GM10248 (cell line): ENCODE measurements at regions not wholly inside any gene's neighbourhood (a gene's known extent, or its start where the extent isn't known, plus 50 kb on each side); places are given as distances from the start of the nearest gene placed in this dataset.

Source experiments
- CTCF ChIA-PET: fragments of 300-600 bp; sonication (Branson Sonifier 250); formaldehyde crosslinking; extraction: SDS; loops from one replicate; lab custom pipeline; 2021; ENCODE audit warnings: antibody characterized with exemption; lab: Yijun Ruan, JAX
- POLR2A ChIA-PET: fragments of 350-650 bp; sonication (Branson Sonifier 250); formaldehyde crosslinking; extraction: SDS; loops from one replicate; lab custom pipeline; 2020; ENCODE audit warnings: antibody characterized with exemption; lab: Yijun Ruan, JAX
- DNase-seq: peaks from one replicate; pipeline ENCODE4 v3.0.0; 2012; ENCODE audit errors: extremely low spot score
- TF ChIP-seq, protein P1 (sequence below): IDR thresholded peaks from 2 replicates; pipeline ENCODE4 v1.5.1; 2012; ENCODE audit warnings: mild to moderate bottlenecking, low read depth; ENCODE audit errors: extremely low read depth, missing control alignments, control extremely low read depth

DNA sequence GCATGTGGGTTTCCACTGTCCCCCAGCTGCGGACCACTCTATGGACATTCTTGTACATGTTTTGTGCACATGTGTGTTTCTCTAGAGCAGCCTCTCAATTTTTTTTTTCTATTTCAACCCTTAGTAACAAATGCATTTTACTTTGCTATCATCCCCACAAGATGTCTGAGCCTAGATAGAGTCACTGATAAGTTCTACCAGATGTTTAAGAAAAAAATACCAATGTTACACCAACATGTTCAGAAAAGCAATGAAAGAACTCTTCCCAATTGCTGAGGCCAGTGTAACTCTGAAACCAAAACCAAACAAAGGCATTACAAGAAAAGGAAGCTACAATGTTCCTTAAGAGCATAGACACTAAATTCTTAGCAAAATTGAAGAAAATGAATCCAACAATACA, 218.5 kb downstream of the CXCL12 start:
- TF ChIP-seq, protein P1, sequence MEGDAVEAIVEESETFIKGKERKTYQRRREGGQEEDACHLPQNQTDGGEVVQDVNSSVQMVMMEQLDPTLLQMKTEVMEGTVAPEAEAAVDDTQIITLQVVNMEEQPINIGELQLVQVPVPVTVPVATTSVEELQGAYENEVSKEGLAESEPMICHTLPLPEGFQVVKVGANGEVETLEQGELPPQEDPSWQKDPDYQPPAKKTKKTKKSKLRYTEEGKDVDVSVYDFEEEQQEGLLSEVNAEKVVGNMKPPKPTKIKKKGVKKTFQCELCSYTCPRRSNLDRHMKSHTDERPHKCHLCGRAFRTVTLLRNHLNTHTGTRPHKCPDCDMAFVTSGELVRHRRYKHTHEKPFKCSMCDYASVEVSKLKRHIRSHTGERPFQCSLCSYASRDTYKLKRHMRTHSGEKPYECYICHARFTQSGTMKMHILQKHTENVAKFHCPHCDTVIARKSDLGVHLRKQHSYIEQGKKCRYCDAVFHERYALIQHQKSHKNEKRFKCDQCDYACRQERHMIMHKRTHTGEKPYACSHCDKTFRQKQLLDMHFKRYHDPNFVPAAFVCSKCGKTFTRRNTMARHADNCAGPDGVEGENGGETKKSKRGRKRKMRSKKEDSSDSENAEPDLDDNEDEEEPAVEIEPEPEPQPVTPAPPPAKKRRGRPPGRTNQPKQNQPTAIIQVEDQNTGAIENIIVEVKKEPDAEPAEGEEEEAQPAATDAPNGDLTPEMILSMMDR = no peak
- no peak for DNase-seq
- POLR2A ChIA-PET = no interaction called here
- CTCF ChIA-PET = no interaction called here

DNA sequence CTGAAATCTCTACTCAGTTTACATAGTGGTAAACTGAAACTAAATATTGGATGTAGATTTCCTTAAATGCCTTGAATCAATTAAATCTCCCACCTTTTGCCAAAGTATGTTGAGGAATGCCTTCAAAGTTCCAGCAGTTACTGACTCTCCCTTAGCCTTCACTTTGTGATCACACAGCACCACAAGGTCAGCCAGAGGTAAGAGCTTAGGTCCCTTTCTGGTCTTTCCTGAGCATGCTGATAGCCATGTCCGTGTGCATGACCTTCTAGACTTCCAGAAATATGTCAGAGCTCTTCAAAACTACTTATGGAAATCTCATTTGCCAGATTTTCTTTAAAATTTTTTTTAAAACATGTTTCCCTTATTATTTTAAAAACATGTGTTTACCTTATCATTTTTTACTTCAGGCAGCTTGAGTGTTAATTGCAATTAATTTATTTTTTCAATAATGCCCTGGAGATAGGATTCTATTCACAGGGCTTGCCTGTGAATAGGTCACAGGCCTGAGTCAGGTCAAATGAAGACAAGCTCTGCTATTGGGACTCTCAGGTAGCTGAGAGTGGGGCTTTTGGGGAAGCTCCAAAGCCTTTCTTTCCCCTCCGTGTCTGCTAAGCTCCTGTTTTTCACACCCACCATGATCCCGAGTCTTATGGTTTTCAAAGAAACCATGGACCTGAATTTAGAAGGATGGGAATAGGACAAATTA, 220.5 kb downstream of the CXCL12 start:
- ChIA-PET POLR2A (no interaction called here), CTCF (interaction anchor here (1.2 kb wide), 2 partner anchors 9 to 19 kb away, joined by 3 read pairs; no protein-coding TSS in a partner anchor)
- DNase-seq = no peak
- TF ChIP-seq, protein P1 = no peak

DNA sequence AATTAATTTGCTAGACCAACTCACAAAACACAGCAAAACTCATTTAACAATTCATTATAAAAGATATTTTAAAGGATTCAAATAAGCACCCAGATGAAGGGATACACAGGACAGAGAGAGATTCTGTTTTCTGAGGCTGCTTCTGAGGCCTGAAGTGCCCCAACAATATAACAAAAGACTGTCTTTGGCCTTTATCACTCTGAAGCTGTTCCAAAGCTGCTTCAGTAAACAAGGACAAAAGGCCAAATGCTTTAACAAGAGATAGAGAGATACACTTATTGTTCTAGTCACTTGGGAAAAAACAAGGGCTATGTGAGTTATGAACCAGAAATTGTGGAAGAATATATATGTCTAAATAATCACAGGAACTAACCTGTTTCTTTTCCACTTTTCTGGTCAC, 223.7 kb downstream of the CXCL12 start:
- ChIA-PET POLR2A (no interaction called here), CTCF (no interaction called here)
- TF ChIP-seq, protein P1 = no peak
- DNase-seq = no peak

DNA sequence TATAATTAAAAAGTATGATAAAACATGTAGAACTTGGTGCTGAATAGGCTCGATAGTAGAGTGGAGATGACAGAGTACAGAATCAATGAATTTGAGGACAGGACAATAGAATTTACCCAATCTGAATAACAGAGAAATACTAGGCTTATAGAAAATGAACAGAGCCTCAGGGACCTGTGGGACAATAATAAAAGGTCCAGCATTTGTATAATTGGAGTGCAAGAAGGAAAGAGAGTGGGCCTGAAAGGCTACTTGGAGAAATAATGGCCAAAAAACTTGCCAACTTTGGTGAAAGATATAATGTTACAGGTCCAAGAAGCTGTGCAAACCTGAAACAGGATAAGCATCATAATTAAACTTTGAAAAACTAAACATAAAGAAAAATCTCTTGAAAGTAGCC, 227.3 kb downstream of the CXCL12 start:
- TF ChIP-seq, protein P1 = no peak
- ChIA-PET CTCF (no interaction called here), POLR2A (no interaction called here)
- no peak for DNase-seq

DNA sequence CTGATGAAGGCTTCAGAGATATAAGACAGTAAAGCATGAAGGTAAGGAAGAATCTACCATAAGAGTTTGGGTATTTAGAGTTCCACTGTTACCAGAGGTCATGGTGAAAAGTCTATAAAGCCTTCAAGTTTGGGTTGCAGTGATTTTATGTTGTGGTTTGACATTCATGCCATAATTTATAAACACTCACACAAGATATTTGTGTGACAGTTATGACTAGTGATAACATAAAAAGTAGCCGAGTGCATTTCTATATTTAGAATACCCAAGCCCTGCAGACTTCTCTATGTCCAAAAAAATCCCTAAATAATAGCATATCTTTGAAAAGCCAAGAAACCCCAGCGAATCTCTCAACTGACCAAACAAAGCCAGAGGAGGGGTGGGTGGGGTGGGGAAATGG, 229.9 kb downstream of the CXCL12 start:
- CTCF ChIA-PET = no interaction called here
- TF ChIP-seq, protein P1 = no peak
- POLR2A ChIA-PET = no interaction called here
- no peak for DNase-seq

DNA sequence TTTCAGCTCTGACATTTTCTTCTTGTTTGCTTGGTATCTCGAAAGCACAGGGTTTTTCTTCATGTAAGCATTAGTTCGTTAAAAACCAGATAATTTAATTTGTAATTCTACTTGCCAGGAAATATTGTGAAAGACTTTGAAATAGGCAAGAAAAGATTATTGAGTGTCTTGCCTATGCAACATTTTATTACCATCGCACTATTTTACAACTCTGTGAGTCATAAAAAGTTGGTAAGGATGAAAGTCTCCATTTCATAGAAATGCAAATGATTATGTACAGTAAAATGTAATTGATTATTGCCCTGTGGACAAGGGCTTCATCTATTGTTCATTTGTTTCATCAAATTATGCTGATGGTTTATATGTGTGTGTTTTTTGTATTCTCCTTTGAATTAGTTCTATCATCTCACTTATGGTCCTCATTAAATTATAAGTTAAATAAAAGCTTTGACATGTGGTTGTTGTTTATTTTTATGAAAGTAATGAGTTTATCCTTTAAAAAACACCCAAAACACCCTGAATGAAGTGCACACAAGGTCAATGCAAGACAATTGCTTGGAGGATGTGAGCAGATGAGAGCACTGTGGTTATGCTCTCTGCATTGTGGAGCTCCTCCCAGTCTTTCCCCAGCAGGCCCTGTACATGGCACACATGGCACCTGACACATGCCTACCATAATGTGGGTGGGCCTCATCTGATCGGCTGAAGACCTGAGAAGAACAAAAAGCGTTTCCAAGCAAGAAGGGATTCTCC, 230.8 kb downstream of the CXCL12 start:
- ChIA-PET POLR2A (no interaction called here), CTCF (no interaction called here)
- TF ChIP-seq, protein P1 = no peak
- no peak for DNase-seq
